Mucosa of descending colon (tissue), 3 donors: ENCODE measurements at regions not wholly inside any gene's neighbourhood (a gene's known extent, or its start where the extent isn't known, plus 50 kb on each side); places are given as distances from the start of the nearest gene placed in this dataset.

ENCODE experiments used
- ATAC-seq: fragments of 200-7000 bp; cut with Tn5 transposase; one replicate; pipeline ENCODE4 v1.9.1; 2020; ENCODE audit warnings: mild to moderate bottlenecking, moderate library complexity
- DNase-seq, 3 donors: peaks; one replicate each; pipeline ENCODE4 v3.0.0-alpha.2; 2020
- H3K36me3 ChIP-seq: fragments of 200-600 bp; one replicate; pipeline ENCODE4 v1.8.0; 2021; ENCODE audit warnings: low read depth, mild to moderate bottlenecking
- H3K4me1 ChIP-seq: fragments of 200-600 bp; one replicate; pipeline ENCODE4 v1.8.0; 2021; ENCODE audit warnings: low read depth, mild to moderate bottlenecking
- H3K4me3 ChIP-seq: fragments of 200-600 bp; one replicate; pipeline ENCODE4 v1.8.0; 2021; ENCODE audit warnings: mild to moderate bottlenecking
- H3K9me3 ChIP-seq: fragments of 200-600 bp; one replicate; pipeline ENCODE4 v1.8.0; 2021; ENCODE audit warnings: mild to moderate bottlenecking
- intact Hi-C, 2 donors: fragments of 100-400 bp; cut with DNase I in 1 of 2; cut with micrococcal nuclease in 1 of 2; formaldehyde crosslinking; loops; one replicate each; pipeline versions ENCODE4 v1.11.0 to v1.11.1; 2022; cut with DNase I, micrococcal nuclease
- TF ChIP-seq, protein P1 (sequence below): fragments of 200-600 bp; IDR thresholded peaks from one replicate; pipeline ENCODE4 v1.8.0; 2022; ENCODE audit warnings: antibody characterized with exemption, mild to moderate bottlenecking
- donor health status: DM: no; HTN: no; CAD: no; lungs with moderate emphysema.
- donor health status: DM: no; HTN: no; CAD: no.
- donor health status: DM: no; HTN: yes; CAD: no.

DNA sequence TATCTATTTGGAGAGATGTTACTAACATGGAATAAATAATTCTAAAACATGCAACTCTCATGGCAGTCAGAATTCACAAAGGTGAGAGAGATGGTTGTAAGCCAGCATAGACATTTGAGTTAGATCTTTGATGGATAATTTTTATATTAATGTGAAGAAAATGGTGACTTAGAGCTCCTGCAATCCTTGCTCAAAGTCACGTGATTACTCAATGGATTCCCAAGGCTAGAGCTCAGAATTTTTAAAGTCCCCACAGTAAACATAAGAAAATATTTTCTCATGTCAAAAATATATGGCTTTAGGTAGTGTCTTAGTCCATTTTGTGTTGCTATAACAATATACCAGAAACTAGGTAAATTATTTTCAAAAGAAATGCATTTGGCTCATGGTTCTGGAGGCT is 281.5 kb upstream of the PRKD1 start:
- Histone ChIP-seq H3K4me3 (no peak overlapping the region), H3K9me3 (no peaks in the 10 kb centered on the region), H3K4me1 (no peaks in the 10 kb centered on the region), H3K36me3 (no peaks in the 10 kb centered on the region)
- TF ChIP-seq, protein P1, sequence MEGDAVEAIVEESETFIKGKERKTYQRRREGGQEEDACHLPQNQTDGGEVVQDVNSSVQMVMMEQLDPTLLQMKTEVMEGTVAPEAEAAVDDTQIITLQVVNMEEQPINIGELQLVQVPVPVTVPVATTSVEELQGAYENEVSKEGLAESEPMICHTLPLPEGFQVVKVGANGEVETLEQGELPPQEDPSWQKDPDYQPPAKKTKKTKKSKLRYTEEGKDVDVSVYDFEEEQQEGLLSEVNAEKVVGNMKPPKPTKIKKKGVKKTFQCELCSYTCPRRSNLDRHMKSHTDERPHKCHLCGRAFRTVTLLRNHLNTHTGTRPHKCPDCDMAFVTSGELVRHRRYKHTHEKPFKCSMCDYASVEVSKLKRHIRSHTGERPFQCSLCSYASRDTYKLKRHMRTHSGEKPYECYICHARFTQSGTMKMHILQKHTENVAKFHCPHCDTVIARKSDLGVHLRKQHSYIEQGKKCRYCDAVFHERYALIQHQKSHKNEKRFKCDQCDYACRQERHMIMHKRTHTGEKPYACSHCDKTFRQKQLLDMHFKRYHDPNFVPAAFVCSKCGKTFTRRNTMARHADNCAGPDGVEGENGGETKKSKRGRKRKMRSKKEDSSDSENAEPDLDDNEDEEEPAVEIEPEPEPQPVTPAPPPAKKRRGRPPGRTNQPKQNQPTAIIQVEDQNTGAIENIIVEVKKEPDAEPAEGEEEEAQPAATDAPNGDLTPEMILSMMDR = no peak
- intact Hi-C loops = no loop called here
- DNase-seq (no peak), ATAC-seq (no peak)

DNA sequence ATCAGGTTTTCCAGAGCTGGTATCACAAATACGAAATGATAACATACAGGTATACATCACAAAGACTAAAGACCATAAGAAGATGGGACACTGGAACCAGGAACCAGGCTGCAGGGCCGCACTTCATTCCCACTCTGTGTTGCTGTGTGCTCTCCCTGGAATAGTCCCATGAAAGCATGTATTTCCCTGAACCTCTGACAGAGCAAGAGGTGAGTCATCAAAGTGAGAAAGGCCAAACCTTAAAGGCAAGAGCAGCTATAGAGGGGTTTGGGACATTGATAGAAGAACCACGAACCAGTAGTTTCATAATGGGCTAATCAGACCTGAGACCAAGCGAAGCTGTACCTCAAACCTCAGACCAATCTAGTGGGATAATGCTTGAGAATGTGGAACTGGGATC is 283.0 kb upstream of the PRKD1 start:
- intact Hi-C loops = loop anchor here in 1 of 2 donors (10.0 kb wide), 1 partner anchor 656 kb away; no protein-coding TSS in a partner anchor
- no peaks in the 10 kb centered on the region for H3K9me3 ChIP-seq
- H3K36me3 ChIP-seq = no peaks in the 10 kb centered on the region
- TF ChIP-seq, protein P1 = no peak
- ATAC-seq (no peak), DNase-seq (no peak)
- no peak overlapping the region for H3K4me3 ChIP-seq
- no peaks in the 10 kb centered on the region for H3K4me1 ChIP-seq

DNA sequence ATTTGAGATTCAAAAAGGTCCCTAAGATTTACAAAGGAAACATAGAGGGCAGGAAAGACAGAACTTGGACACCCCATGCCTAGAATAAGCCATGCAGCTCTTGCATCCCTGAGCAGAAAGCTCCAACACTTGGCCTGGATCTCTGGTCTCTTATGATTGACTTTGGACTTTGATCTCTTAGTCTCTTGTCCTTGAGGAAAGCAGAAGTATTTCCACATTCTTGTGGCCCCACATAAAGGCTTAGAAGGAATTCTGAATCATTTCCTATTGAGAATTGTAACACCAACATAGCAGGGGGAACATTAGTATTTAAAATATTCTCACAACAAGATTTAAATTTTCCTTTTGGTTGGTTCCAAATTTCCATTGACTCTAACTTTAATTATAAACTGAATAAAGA is 283.7 kb upstream of the PRKD1 start:
- TF ChIP-seq, protein P1 = no peak
- Histone ChIP-seq H3K4me3 (no peak overlapping the region), H3K36me3 (no peaks in the 10 kb centered on the region), H3K4me1 (no peaks in the 10 kb centered on the region), H3K9me3 (no peaks in the 10 kb centered on the region)
- no peak for ATAC-seq
- intact Hi-C loops = loop anchor here in 1 of 2 donors (10.0 kb wide), 1 partner anchor 657 kb away; no protein-coding TSS in a partner anchor
- no peak for DNase-seq

DNA sequence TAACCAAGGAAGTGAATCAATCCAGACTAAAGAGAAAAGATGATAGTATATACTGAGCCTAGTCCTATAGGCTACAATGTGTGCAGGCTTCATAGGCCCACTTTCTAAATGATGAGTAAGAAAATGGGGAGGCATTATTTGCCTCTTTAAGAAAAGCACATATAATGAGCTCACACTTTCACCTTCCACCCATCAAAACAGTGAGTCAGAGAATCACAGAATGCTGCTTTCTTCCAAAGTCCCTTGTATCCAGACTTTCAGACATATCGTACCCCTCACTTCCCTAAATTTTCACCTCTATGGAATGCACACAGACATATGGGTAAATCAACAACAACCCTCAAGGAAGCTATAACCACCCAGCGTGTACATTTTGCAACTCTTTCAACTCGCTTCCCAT is 286.4 kb upstream of the PRKD1 start:
- ATAC-seq = no peak

DNA sequence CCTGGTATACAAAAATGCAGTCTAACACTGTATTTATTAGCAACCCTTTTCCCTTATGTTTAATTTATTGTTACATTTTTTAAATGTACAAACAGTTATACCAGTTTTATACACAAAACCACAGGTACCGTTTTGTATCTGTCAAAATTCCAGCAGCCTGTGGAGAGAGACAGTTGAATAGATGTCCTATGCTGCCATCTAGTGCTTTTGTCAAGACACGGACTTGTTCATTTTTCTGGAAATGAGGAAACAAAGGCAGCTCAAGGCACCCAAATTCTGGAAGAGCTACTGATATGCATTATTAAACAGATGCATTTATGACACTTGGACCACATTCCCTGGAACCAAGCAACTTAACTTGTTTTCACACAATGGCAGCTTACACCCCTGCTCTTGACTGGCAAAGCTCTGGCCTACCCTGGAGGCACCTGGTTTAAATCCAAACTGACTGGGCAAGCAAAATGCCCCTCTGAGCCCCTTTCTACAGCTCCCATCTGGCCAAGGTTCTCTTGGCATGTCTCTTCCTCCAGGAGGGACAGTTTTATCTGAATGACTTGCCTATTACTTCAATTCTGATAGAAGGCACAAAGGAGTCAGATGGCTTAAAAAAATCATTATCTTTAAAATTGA is 286.9 kb upstream of the PRKD1 start:
- intact Hi-C loops = loop anchor here in 1 of 2 donors (10.0 kb wide), 1 partner anchor 660 kb away; no protein-coding TSS in a partner anchor
- Histone ChIP-seq H3K36me3 (no peaks in the 10 kb centered on the region), H3K4me1 (no peaks in the 10 kb centered on the region), H3K4me3 (no peak overlapping the region), H3K9me3 (no peaks in the 10 kb centered on the region)
- DNase-seq (peak in 1 of 3 donors; percentile 16), ATAC-seq (no peak)
- TF ChIP-seq, protein P1 = no peak

More for the DNA sequence above, 286.4 kb upstream of the PRKD1 start:
- no peaks in the 10 kb centered on the region for H3K4me1 ChIP-seq
- intact Hi-C loops = loop anchor here in 1 of 2 donors (10.0 kb wide), 1 partner anchor 659 kb away; no protein-coding TSS in a partner anchor
- TF ChIP-seq, protein P1 = no peak
- H3K9me3 ChIP-seq = no peaks in the 10 kb centered on the region
- no peak for DNase-seq
- no peaks in the 10 kb centered on the region for H3K36me3 ChIP-seq
- H3K4me3 ChIP-seq = no peak overlapping the region
